Hypothalamus (tissue), 51 donors: ENCODE measurements at regions not wholly inside any gene's neighbourhood (a gene's known extent, or its start where the extent isn't known, plus 50 kb on each side); places are given as distances from the start of the nearest gene placed in this dataset.
A peak's percentile ranks its signal among the peaks of the same experiment; 100 is the strongest.

Experiments
- DNase-seq, 51 donors: peaks; one replicate each; lab custom pipeline; 2025; lab: John Stamatoyannopoulos, UW

GRCh38 chr7:36029311-36029710, 123.7 kb upstream of the EEPD1 start:
- DNase-seq: no peak

- DNase-seq: no peak
Measured at GRCh38 chr7:36029853-36030515, 123.1 kb upstream of the EEPD1 start.

- peak in 21 of 51 donors; percentile 5 to 55 (median 22) for DNase-seq
Measured at GRCh38 chr7:36032361-36032818, 120.7 kb upstream of the EEPD1 start.

- DNase-seq: peak in 1 of 51 donors; percentile 21
Measured at GRCh38 chr7:36034020-36034419, 119.0 kb upstream of the EEPD1 start.

- no peak for DNase-seq
Measured at GRCh38 chr7:36035186-36035585, 117.9 kb upstream of the EEPD1 start.

- peak in 13 of 51 donors; percentile 29 to 87 (median 48) for DNase-seq
Measured at GRCh38 chr7:36036590-36036989, 116.5 kb upstream of the EEPD1 start.

- DNase-seq: peak in 41 of 51 donors; percentile 14 to 89 (median 59)
Measured at GRCh38 chr7:36037121-36037662, 115.9 kb upstream of the EEPD1 start.

- DNase-seq: no peak
Measured at GRCh38 chr7:36038063-36038721, 114.9 kb upstream of the EEPD1 start.

GRCh38 chr7:36039243-36039642, 113.8 kb upstream of the EEPD1 start:
- DNase-seq: no peak

- DNase-seq: no peak
Measured at GRCh38 chr7:36039671-36040070, 113.4 kb upstream of the EEPD1 start.

- DNase-seq: no peak
Measured at GRCh38 chr7:36040679-36041078, 112.4 kb upstream of the EEPD1 start.

GRCh38 chr7:36044101-36044892, 108.8 kb upstream of the EEPD1 start:
- DNase-seq: no peak

- no peak for DNase-seq
Measured at GRCh38 chr7:36045326-36045725, 107.7 kb upstream of the EEPD1 start.

GRCh38 chr7:36045830-36046341, 107.2 kb upstream of the EEPD1 start:
- DNase-seq: no peak

GRCh38 chr7:36047091-36047658, 105.9 kb upstream of the EEPD1 start:
- DNase-seq: no peak

- DNase-seq: no peak
Measured at GRCh38 chr7:36048141-36048901, 104.7 kb upstream of the EEPD1 start.

- no peak for DNase-seq
Measured at GRCh38 chr7:36048902-36049240, 104.2 kb upstream of the EEPD1 start.

GRCh38 chr7:36051501-36051900, 101.6 kb upstream of the EEPD1 start:
- no peak for DNase-seq

- DNase-seq: no peak
Measured at GRCh38 chr7:36053589-36053988, 99.5 kb upstream of the EEPD1 start.

- no peak for DNase-seq
Measured at GRCh38 chr7:36054637-36055036, 98.4 kb upstream of the EEPD1 start.
